HL-60 (cell line): ENCODE measurements at regions not wholly inside any gene's neighbourhood (a gene's known extent, or its start where the extent isn't known, plus 50 kb on each side); places are given as distances from the start of the nearest gene placed in this dataset.

Experiments
- CTCF ChIP-seq: IDR thresholded peaks from one replicate; pipeline ENCODE4 v1.5.1; 2011; ENCODE audit warnings: low read length, control low read depth, inconsistent platforms; ENCODE audit not compliant: insufficient read depth
- GABPA ChIP-seq: IDR thresholded peaks from 2 replicates; pipeline ENCODE4 v1.6.1; 2012; ENCODE audit warnings: low read depth
- POLR2AphosphoS5 ChIP-seq: IDR thresholded peaks from 2 replicates; pipeline ENCODE4 v1.6.1; 2012; ENCODE audit warnings: low read depth
- REST ChIP-seq: IDR thresholded peaks from 2 replicates; pipeline ENCODE4 v1.6.1; 2012; ENCODE audit warnings: low read depth; ENCODE audit not compliant: insufficient replicate concordance
- SPI1 ChIP-seq: IDR thresholded peaks from 2 replicates; pipeline ENCODE4 v1.6.1; 2012; ENCODE audit warnings: low read depth, mild to moderate bottlenecking, borderline replicate concordance

GRCh38 chr17:77825621-77826020, 132.9 kb upstream of the TNRC6C start:
- TF ChIP-seq CTCF, result no peak
- no peak for TF ChIP-seq GABPA
- TF ChIP-seq POLR2AphosphoS5, result no peak
- TF ChIP-seq SPI1, result no peak
- TF ChIP-seq REST, result no peak
